HEK293T (cell line): ENCODE measurements at regions not wholly inside any gene's neighbourhood (a gene's known extent, or its start where the extent isn't known, plus 50 kb on each side); places are given as distances from the start of the nearest gene placed in this dataset.

Experiments
- FOXA1 ChIP-seq: fragments of 450-650 bp; IDR thresholded peaks from 2 replicates; pipeline ENCODE4 v1.6.1; 2016; ENCODE audit warnings: mild to moderate bottlenecking
- FOXK2 ChIP-seq: fragments of 450-650 bp; IDR thresholded peaks from 2 replicates; pipeline ENCODE4 v1.6.1; 2016; ENCODE audit warnings: mild to moderate bottlenecking
- HDGF ChIP-seq: fragments of 450-650 bp; IDR thresholded peaks from 2 replicates; pipeline ENCODE4 v1.6.1; 2017; ENCODE audit warnings: antibody characterized with exemption, borderline replicate concordance
- SP1 ChIP-seq: fragments of 450-650 bp; IDR thresholded peaks from 2 replicates; pipeline ENCODE4 v1.6.1; 2017
- ZNF384 ChIP-seq: fragments of 450-650 bp; IDR thresholded peaks from 2 replicates; pipeline ENCODE4 v1.6.1; 2016

GRCh38 chr2:147214914-147215313 lies 629.9 kb upstream of the ACVR2A start:
- TF ChIP-seq FOXA1: no peak
- no peak for TF ChIP-seq FOXK2
- TF ChIP-seq SP1: no peak
- TF ChIP-seq ZNF384: no peak
- no peak for TF ChIP-seq HDGF
